22Rv1 (cell line): ENCODE measurements at regions not wholly inside any gene's neighbourhood (a gene's known extent, or its start where the extent isn't known, plus 50 kb on each side); places are given as distances from the start of the nearest gene placed in this dataset.

Experiments used
- H3K27ac ChIP-seq: fragments of 450-650 bp; 2 replicates; pipeline ENCODE4 v1.5.1; 2017
- CTCF ChIP-seq: fragments of 450-650 bp; IDR thresholded peaks from 2 replicates; pipeline ENCODE4 v1.5.1; 2017; ENCODE audit warnings: mild to moderate bottlenecking
- ZFX ChIP-seq: fragments of 450-650 bp; IDR thresholded peaks from 2 replicates; pipeline ENCODE4 v1.6.1; 2017; ENCODE audit warnings: antibody characterized with exemption, borderline replicate concordance

DNA sequence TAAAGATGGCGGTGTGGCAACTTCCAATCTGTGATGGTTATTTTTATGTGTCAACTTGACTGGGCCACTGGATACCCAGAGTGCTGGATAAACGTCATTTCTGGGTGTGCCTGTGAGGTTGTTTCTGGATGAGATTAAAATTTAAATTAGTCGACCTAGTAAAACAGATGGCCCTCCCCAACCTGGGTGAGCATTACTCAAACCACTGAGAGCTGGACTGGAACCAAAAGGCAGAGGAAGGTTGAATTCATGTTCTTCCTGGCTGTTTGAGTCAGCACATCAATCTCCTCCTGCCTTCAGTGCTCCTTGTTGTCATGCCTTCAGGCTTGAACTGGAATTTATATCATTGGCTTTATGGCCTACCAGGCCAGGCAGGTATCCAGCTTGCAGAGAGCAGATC lies 190.8 kb upstream of the RGPD4 start:
- no peak overlapping the region for H3K27ac ChIP-seq
- no peak for TF ChIP-seq ZFX
- TF ChIP-seq CTCF, result no peak

DNA sequence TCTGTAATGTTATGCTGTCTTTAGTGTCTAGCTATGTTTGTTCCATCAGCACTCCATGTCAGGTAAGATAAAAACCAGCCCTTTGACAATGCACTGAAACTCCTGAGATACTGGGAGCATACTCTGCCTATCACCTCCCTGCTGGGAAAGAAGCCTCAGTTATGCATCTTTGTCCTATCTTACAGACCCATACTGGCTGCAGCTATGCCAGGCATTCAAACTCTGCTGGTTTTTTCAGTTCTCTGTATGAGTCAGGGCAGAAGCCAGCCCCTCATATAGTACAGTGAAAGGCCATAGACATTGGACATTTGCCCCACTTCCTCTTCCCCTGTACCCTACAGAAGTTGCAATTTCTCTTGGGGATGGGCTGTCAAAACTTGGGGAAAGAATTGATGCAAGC lies 181.1 kb upstream of the RGPD4 start:
- TF ChIP-seq ZFX (no peak), CTCF (no peak)
- no peak overlapping the region for H3K27ac ChIP-seq

DNA sequence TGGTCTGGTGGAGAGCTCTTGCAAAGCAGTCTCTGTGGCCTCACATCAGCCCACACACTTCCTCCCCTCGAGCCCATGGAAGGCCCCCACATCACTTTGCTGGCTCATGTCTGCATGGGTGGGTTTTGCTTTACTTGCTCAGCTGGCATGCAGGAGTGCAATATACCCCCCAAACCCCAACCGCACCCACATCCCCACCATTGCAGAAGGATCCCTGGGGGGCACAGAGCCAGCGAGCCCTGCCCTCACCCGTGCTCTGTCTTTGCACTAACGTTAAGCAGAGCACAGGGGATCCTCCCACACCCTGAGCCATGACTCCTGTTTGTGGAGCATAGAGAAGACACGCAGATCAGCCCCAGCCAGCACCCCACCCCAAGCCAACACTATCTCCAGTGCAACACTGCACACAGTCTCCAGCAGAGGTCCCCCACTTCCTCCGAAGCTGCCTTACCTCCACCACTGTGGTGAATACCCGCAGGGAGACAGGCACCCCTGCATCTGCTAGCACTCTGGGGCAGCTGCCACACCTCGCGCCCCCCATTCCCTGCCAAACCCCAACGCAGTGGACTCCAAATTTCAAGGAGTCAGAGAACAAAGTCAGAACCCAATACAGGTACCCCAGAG lies 177.8 kb upstream of the RGPD4 start:
- TF ChIP-seq CTCF (no peak; the same call in 1 of the 2 replicates), ZFX (no peak)
- no peak overlapping the region for H3K27ac ChIP-seq

- H3K27ac ChIP-seq, result no peak overlapping the region
- TF ChIP-seq ZFX, result no peak
- no peak for TF ChIP-seq CTCF
Observed at GRCh38 chr2:107657049-107657448, 169.6 kb upstream of the RGPD4 start.

DNA sequence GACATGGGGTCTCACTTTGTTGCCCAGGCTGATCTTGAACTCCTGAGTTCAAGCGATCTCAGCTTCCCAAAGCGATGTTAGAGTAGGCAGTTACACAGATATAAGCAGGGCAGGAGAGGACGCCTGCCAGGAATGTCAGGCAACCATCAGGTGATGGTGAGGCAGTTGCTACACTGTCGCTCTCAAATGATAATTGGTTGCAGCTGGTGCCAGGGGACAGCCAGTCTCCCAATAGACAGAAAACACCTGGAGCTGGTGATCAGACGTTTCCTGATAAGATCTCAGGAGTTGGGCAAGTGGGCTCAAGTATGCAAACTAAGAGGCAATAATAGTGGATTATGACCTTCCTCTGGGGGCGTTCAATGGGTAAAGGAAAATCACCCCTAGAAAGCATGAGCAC lies 163.1 kb upstream of the RGPD4 start:
- no peak for TF ChIP-seq ZFX
- no peak for TF ChIP-seq CTCF
- H3K27ac ChIP-seq, result no peak overlapping the region

DNA sequence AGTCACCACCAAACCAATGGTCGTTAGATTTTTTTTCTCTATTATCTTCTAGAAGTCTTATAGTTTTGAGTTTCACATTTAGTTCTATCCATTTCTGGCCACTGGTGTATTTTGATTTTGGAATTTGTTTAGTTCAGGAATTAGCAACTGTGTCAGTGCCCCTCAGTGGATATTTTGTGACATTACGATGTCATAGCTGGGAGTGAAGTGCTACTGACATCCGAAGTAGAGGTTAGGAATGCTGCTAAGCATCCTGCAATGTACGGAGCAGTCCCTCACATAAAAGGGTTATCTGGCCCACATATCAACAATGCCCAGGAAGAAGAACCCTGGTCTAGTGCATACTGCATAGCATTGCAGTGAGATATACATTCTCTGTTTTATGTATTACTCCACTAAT lies 157.4 kb upstream of the RGPD4 start:
- no peak overlapping the region for H3K27ac ChIP-seq
- TF ChIP-seq ZFX (no peak), CTCF (peak; percentile 36)

- TF ChIP-seq CTCF, result no peak
- no peak for TF ChIP-seq ZFX
- no peak overlapping the region for H3K27ac ChIP-seq
Observed at GRCh38 chr2:107681936-107682335, 144.8 kb upstream of the RGPD4 start.
